GM19240 (cell line): ENCODE measurements at regions not wholly inside any gene's neighbourhood (a gene's known extent, or its start where the extent isn't known, plus 50 kb on each side); places are given as distances from the start of the nearest gene placed in this dataset.

ENCODE experiments used
- DNase-seq: peaks from one replicate; pipeline ENCODE4 v3.0.0; 2011; ENCODE audit warnings: low spot score; ENCODE audit not compliant: insufficient read length

GRCh38 chr2:118698564-118698963 lies 148.9 kb downstream of the EN1 start:
- DNase-seq: no peak

GRCh38 chr2:118697781-118698180 lies 149.7 kb downstream of the EN1 start:
- no peak for DNase-seq

- no peak for DNase-seq
These were observed 150.5 kb downstream of the EN1 start for GRCh38 chr2:118696786-118697465.

DNA sequence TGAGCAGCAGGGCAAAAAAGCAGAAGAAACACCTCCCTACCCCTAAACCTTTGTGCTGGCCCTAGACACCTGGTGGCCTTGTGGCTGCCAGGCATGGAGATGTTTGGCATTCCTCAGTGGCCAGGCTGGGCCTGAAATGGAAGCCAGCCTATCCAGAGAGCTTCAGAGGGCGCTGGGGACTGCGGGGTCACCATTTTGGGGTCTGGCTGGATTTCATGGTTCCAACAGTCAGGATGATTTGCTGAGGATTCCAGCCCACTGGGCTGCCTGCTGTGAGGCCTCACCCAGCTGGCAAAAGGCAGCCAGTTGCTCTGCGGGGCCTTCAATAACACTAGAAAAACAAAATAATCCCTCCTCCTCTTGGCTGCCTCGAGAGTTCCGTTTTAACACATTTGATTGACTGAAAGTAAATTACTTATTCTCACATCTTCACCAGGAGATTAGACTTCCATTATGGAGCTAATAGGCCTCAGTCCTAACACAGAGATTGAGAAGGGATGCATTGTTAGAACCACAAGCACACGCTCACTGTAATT lies 154.1 kb downstream of the EN1 start:
- DNase-seq: no peak

DNA sequence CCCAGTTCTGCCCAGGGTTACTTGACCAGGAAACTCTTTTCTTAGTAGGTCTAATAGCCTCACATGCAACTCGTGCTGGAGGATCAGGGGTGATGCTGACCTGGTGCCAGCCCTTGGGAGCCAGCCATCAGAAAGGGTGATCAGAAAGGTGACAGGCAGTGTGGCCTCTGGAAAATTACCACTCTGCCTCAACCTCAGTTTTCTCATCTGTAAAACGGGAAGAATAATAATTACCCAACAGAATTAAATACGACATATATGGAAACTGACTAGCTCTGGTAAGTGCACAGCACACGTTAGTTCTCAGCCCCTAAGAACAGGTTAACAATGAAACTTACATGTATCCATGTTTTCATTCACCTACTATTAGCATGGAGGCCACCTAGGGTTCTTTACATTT lies 157.6 kb downstream of the EN1 start:
- no peak for DNase-seq

- DNase-seq: no peak
These were observed 158.0 kb downstream of the EN1 start for GRCh38 chr2:118689456-118689855.

DNA sequence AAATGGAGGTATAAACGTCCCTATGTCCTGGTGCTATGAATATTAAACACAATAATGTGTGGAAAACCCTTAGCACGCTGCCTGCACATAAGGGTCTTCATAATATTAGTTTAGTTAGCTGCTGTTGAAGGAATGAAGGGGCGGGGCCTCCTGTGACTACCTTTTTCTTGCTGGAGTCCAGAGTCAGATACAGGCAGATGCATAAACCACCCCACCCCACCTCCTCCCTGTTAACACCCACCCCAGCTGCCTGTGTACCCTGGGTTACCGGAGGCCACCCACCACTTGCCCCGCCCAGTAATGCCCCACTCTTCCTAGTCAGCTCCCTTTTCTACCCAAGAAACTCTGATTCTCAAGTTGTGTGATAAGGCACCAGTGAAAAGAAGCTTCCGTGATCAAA lies 158.4 kb downstream of the EN1 start:
- no peak for DNase-seq

- DNase-seq: no peak
These were observed 159.8 kb downstream of the EN1 start for GRCh38 chr2:118687698-118688097.

DNA sequence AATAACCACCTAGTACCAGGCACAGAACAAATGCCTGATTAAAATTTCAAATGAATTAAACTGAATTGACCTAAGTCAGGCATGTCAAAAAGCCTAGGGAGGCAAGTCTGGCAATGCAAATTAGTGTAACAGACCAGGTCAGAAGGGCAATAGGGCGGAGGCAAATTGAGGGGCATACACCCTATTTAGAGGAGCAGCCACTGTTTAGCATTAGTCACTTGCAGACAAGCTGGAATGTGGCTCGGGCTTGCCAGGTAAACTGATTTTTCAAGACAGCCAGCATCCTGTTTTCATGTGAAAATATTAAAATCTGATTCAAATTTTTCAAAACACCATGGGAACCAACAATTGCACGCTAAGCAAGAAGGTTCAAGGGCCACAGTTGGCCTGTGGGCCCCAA lies 160.3 kb downstream of the EN1 start:
- DNase-seq: no peak

- no peak for DNase-seq
These were observed 161.1 kb downstream of the EN1 start for GRCh38 chr2:118686346-118686745.

- DNase-seq: no peak
These were observed 164.0 kb downstream of the EN1 start for GRCh38 chr2:118683460-118683859.

DNA sequence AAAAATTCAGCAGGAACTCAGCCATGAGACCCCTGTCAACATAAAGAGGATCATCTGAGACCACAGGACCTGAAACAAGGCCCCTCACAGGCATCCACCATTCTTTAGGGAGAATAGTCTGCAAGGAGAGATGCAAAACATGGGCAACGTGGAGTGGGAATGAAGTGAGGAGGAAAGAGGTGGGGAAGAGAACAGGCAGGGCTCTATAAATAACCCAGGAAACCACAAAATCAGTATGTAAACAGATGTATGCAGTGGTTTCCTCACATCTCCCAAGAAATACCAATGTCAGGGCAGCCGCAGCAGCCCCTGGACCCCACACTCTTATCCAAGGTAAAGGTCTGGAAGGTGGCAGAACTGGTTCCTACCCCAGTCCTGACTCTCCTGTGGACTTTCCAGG lies 168.5 kb downstream of the EN1 start:
- DNase-seq: no peak

DNA sequence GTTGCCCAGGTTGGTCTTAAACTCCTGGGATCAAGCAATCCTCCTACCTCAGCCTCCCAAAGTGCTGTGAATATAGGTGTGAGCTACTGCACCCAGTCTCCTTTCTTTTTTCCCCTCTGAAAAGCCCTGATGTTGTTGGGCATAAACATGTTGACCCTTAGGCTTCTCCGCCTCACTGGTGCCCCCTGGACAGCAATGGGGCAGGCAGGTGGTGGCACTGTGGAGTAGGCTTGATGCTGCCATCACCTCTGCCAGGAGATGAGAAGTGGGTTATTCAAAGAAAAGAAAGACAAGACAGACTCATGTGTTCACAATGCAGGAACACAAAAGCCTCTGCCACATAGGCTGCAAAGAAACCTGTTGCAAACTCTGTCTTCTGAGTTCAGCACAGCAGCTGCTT lies 169.9 kb downstream of the EN1 start:
- no peak for DNase-seq

DNA sequence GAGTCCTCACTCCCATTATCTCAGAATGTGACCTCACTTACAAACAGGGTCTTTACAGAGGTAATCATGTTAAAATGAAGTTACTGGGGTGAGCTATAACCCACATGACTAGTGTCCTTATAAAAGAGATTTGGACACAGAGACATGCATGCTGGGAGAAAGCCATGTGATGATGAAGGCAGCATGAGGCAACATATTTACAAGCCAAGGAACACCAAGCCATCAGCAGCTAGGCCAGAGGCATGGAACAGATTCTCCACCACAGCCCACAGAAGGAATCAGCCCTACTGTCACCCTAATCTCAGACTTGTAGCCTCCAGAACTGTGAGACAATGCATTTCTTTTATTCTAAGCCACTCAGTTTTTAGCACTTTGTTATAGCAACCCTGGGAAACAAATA lies 171.9 kb downstream of the EN1 start:
- DNase-seq: no peak

DNA sequence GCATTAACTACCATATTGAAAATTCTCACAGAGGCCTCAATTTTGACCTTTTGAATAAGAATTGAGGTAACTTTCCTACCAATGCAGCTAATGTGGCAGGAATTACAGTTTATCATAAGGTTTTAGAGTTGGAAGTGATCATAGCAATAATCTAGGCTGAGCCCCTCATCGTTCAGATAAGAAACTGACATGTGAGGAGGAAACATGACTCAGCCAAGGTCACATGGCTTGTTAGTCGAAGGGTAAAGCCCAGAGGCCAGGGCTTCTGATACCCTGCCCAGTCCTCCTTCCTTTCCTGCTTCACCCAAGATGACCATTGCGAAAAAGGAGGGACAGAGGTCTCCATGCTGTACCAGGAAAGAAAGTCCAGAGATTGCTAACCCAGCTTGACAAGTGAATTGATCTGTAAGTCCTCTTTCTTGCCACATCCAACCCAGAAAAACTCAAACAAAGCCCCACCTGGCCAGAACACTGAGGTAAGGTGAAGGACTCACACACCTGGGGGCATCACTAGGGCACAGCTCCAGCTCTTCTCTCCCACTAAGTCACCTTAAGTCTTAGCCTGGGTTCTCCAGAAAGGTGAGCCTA lies 174.8 kb downstream of the EN1 start:
- no peak for DNase-seq

DNA sequence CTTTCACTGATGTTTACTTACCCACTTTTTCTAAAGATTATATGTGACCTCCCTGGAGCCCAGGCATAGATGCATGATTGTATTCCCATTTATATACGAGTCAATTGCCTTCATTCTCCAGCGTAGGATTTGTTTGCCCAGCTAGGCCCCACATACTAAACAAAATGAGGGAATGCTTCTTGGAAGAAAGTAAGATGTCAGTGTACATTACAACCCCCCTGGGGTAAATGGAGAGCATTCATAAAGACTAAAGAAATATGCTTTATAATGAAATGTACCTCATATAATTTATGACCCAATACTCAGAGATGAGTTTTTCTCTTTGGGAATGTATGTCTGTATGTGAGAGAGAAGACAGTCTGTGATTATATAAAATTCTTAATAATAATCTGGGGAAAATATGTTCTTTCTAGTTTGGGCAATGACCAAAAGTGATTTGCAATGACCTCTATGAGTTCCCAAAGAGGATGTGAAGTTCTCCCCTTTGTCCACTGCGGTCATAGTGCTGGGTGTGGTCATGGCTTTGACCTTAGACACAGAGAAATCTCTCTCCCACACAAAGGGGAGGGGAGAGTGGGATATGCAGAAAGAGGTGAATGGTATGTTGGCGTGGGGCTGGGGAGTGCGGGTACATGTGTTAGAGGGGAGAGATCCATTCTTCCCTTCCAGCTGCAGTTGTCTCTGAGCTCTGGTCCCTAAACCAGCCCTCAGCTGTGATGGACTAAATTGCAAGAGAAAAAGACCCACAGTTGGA lies 175.6 kb downstream of the EN1 start:
- DNase-seq: no peak

GRCh38 chr2:118670838-118671237 lies 176.6 kb downstream of the EN1 start:
- DNase-seq: no peak

DNA sequence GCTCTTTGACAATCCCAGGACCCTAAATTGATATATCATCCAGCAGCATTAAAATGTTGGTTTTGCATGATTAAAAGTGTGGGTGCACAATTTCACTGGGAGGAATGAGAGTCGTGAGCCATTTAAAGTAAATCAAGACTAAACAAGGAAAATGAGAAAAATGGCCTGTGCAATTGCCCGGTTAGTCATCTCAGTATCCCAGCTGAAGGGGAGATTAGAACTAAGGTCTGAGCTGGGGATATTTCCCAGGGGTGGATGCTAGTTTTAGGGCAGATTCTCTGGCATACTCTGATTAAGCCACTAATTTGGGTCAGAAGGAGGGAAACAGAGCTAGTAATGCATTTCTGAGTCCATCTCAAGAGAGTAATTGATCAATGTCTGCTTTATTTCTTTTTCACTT lies 177.2 kb downstream of the EN1 start:
- no peak for DNase-seq

GRCh38 chr2:118669654-118670053 lies 177.8 kb downstream of the EN1 start:
- DNase-seq: no peak

DNA sequence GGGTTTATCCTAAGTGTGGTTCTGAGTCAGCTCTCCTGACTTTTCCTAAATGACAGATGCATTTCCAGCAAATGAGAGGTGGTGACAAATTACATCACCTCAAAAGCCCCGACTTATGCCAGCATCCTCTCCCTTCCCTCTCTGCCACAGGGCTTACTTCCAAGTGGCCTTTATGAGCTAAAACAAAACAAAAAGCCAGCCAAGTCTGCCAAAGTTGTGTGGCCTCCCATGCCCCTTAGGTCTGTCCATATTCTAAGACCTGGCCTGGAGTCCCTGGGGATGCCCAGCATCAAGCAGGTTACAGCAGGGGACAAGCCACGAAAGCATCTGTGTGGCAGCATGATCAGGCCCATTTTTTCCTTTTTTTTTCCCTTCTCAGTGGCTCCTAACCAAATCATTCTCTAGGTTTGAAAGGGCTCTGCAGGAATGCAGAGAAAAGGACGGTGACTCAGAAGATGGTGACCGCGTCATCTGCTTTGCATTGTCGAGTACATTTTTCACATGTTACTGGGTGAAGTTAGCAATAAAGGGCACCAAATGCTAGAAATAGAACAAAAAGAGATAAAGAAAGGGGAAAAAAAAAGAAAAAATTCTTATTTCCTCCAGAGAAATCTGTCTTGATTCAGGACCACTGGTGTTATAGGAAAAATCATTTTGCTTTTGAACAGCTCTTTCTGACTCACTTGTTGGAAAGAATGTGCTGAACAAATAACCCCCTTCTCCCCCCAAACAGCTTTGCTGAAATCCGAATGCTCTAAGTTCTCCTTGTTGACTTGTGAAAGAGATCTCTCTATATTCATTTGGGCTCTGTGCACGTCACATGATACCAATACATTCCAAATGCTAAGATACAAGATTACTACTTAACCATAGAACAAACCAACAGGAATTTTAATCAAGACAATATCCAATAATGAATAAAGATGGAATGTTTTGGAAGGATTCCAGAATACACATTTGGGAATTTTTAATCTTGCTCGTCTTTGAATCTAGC lies 178.7 kb downstream of the EN1 start:
- no peak for DNase-seq

DNA sequence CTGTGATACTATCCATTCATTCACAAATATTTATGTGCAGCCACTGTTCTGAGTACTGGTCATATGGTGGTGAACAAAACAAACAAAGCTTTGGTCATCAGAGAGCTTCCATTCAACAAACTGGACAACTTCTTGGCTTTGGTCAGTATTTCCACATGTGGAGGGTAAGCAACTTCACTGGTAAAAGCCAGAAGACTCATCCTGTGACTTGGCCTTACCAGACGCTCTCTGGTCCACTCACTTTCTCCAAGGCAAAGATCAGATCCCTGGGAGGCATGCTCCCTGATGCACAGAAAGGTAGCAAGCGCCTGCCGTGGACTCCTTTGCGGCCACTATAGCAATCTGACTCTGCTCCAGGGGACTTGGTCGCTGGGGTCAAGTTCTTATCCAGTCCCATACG lies 179.5 kb downstream of the EN1 start:
- no peak for DNase-seq
